MM.1S (cell line): ENCODE measurements at regions not wholly inside any gene's neighbourhood (a gene's known extent, or its start where the extent isn't known, plus 50 kb on each side); places are given as distances from the start of the nearest gene placed in this dataset.

Source experiments
- CTCF ChIP-seq: fragments of 300-600 bp; sonication (generic); IDR thresholded peaks from 2 replicates; pipeline ENCODE4 v1.5.1; 2016; ENCODE audit warnings: antibody characterized with exemption, low read length, mixed read lengths
- EZH2 ChIP-seq: fragments of 300-600 bp; sonication (generic); optimal IDR thresholded peaks from 2 replicates; pipeline ENCODE3; 2017; ENCODE audit warnings: low read depth, mild to moderate bottlenecking, antibody characterized with exemption, low read length, mixed read lengths

GRCh38 chr16:5722116-5722619, 624.6 kb upstream of the EEF2KMT start:
- TF ChIP-seq CTCF: no peak
- no peak for TF ChIP-seq EZH2
